Anterior cingulate cortex (tissue), 58 donors: ENCODE measurements at regions not wholly inside any gene's neighbourhood (a gene's known extent, or its start where the extent isn't known, plus 50 kb on each side); places are given as distances from the start of the nearest gene placed in this dataset.
"Not testable (repeated sequence)": the region's sequence is repeated elsewhere in the genome, so short reads cannot be mapped to it uniquely, and the experiment has no call there.

Experiments used
- DNase-seq, 58 donors: peaks; one replicate each; lab custom pipeline; 2025; lab: John Stamatoyannopoulos, UW

- no peak for DNase-seq
Measured at GRCh38 chr2:115904516-115904915, 1462.1 kb downstream of the DPP10 start.

- DNase-seq: no peak
Measured at GRCh38 chr2:115908731-115909130, 1466.3 kb downstream of the DPP10 start.

- no peak for DNase-seq
Measured at GRCh38 chr2:115910270-115910669, 1467.8 kb downstream of the DPP10 start.

GRCh38 chr2:115913921-115914320 lies 1471.5 kb downstream of the DPP10 start:
- DNase-seq: no peak

- DNase-seq: no peak
Measured at GRCh38 chr2:115921541-115921940, 1479.1 kb downstream of the DPP10 start.

- peak in 3 of 58 donors; percentile 2 to 6 (median 4) for DNase-seq
Measured at GRCh38 chr2:115939902-115940301, 1497.5 kb downstream of the DPP10 start.

- DNase-seq: no peak
Measured at GRCh38 chr2:115942800-115943199, 1500.4 kb downstream of the DPP10 start.

GRCh38 chr2:115946341-115946740 lies 1503.9 kb downstream of the DPP10 start:
- DNase-seq: no peak

- DNase-seq: no peak
Measured at GRCh38 chr2:115946891-115947290, 1504.5 kb downstream of the DPP10 start.

GRCh38 chr2:115976916-115977315 lies 1534.5 kb downstream of the DPP10 start:
- DNase-seq: no peak

GRCh38 chr2:115999039-115999438 lies 1556.6 kb downstream of the DPP10 start:
- no peak for DNase-seq

- DNase-seq: no peak
Measured at GRCh38 chr2:116023026-116023425, 1580.6 kb downstream of the DPP10 start.

GRCh38 chr2:116038758-116039157 lies 1596.3 kb downstream of the DPP10 start:
- not testable (repeated sequence) for DNase-seq

- no peak for DNase-seq
Measured at GRCh38 chr2:116042530-116042929, 1600.1 kb downstream of the DPP10 start.

GRCh38 chr2:116057538-116057937 lies 1615.1 kb downstream of the DPP10 start:
- no peak for DNase-seq

- no peak for DNase-seq
Measured at GRCh38 chr2:116061023-116061422, 1618.6 kb downstream of the DPP10 start.

- no peak for DNase-seq
Measured at GRCh38 chr2:116073731-116074130, 1631.3 kb downstream of the DPP10 start.

- peak in 5 of 58 donors; percentile 1 to 26 (median 4) for DNase-seq
Measured at GRCh38 chr2:116074161-116074560, 1631.7 kb downstream of the DPP10 start.

- no peak for DNase-seq
Measured at GRCh38 chr2:116088236-116088635, 1645.8 kb downstream of the DPP10 start.

GRCh38 chr2:116094196-116094595 lies 1651.8 kb downstream of the DPP10 start:
- no peak for DNase-seq

GRCh38 chr2:116095636-116096035 lies 1653.2 kb downstream of the DPP10 start:
- DNase-seq: no peak

- DNase-seq: no peak
Measured at GRCh38 chr2:116098049-116098448, 1655.6 kb downstream of the DPP10 start.

- no peak for DNase-seq
Measured at GRCh38 chr2:116109471-116109870, 1667.0 kb downstream of the DPP10 start.
